ENCODE measurements at regions not wholly inside any gene's neighbourhood (a gene's known extent, or its start where the extent isn't known, plus 50 kb on each side); places are given as distances from the start of the nearest gene placed in this dataset.

- H3K4me3 ChIP-seq (ENCODE audit: low read depth, low read length): no peak overlapping the region
- no peak for TF ChIP-seq CTCF (IDR thresholded peaks at IDR 0.05; ENCODE audit: low read depth, low read length)
Observed at GRCh38 chr20:23214903-23215302, 128.8 kb upstream of the CD93 start.

- no peak overlapping the region for H3K4me3 ChIP-seq (ENCODE audit: low read depth, low read length)
- TF ChIP-seq CTCF (IDR thresholded peaks at IDR 0.05; ENCODE audit: low read depth, low read length): no peak
Observed at GRCh38 chr20:23212464-23212995, 126.4 kb upstream of the CD93 start.

DNA sequence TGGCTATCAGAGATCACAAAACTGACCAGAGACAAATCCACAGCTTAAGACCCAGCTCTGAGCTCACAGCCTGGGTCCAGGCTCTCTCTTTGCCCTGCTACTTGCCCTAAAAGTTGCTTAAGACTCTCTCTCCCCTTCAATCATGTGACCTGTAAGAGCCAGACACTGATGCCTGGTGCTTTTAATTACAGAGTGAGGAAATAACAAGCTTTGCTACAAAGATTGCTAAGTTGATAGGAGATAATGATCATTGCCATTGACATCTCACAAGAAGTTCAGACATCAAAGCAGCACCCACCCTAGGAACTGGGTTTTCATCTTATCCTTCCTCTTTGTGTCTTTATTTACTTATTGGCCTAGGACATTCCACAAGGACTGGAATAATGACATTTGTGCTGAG, 125.9 kb upstream of the CD93 start:
- TF ChIP-seq CTCF (IDR thresholded peaks at IDR 0.05; ENCODE audit: low read depth, low read length): no peak
- no peak overlapping the region for H3K4me3 ChIP-seq (ENCODE audit: low read depth, low read length)

DNA sequence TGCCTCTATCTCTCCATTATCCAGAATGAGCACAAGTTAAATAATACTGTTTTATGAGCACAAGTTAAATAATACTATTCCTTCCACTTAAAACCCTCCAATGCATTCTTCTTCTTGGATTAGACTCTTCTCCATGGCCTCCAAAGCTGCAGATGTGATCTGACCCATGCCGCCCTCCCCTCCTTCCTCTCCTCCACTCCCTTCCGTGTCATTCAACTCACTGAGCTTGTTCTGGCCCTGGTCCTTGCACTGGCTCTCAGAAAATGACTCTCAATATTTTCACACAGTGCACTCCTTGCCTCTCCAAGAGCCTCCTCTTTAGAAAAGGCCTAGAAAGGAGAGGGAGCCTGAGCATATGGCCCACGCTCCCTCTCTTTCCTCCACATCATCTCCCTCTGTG, 125.0 kb upstream of the CD93 start:
- TF ChIP-seq CTCF (IDR thresholded peaks at IDR 0.05; ENCODE audit: low read depth, low read length): no peak
- H3K4me3 ChIP-seq (ENCODE audit: low read depth, low read length): no peak overlapping the region

DNA sequence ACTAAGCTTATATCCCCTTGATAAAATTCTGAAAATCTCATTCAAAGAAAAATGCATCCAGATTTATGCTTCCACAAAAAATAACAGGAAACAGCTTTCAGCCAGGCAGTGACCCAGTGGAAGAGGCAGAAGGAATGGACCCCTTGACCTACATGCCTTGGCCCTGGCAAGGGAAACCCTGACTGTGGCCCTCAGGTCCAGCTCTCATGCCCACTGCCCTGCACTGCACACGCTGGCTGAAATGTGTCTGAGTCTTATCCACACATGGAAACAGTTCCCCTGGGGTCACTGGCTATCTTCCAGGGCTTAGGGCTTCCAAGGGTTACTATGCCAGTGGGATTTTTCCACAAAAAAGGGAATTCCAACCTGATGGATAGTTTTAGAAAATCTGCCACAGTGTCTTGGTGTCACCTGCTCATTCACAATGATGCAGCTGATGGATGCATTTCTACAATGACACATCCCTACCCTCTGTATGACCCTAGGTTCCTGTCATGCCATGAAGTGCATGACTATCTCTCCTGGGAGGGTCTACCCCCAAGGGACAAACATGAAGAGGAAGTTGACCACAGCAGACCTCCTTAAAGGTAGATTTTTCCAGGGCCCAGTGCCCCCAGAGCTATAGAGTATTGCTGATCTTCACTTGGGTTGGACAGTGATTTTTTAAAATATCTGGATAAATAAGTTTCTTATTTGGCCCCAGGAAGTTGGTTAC, 121.9 kb upstream of the CD93 start:
- no peak overlapping the region for H3K4me3 ChIP-seq (ENCODE audit: low read depth, low read length)
- no peak for TF ChIP-seq CTCF (IDR thresholded peaks at IDR 0.05; ENCODE audit: low read depth, low read length)

GRCh38 chr20:23206995-23207394, 120.9 kb upstream of the CD93 start:
- TF ChIP-seq CTCF (IDR thresholded peaks at IDR 0.05; ENCODE audit: low read depth, low read length): no peak
- no peak overlapping the region for H3K4me3 ChIP-seq (ENCODE audit: low read depth, low read length)

- TF ChIP-seq CTCF (IDR thresholded peaks at IDR 0.05; ENCODE audit: low read depth, low read length): no peak
- no peak overlapping the region for H3K4me3 ChIP-seq (ENCODE audit: low read depth, low read length)
Observed at GRCh38 chr20:23206061-23206460, 119.9 kb upstream of the CD93 start.

Measured in WI38 (cell line).